ENCODE measurements at regions not wholly inside any gene's neighbourhood (a gene's known extent, or its start where the extent isn't known, plus 50 kb on each side); places are given as distances from the start of the nearest gene placed in this dataset.

GRCh38 chr3:118842147-118842863, 192.3 kb downstream of the IGSF11 start:
- Histone ChIP-seq H3F3A (replicated peaks; ENCODE audit: low read depth) (no peaks in the 10 kb centered on the region), H3K79me2 (replicated peaks; ENCODE audit: insufficient read depth) (no peaks in the 10 kb centered on the region), H3K27me3 (ENCODE audit: insufficient read depth) (no peaks in the 10 kb centered on the region), H3K4me1 (ENCODE audit: insufficient read depth) (no peaks in the 10 kb centered on the region), H3K4me3 (no peak overlapping the region), H3K4me2 (no peak overlapping the region), H4K20me1 (replicated peaks; ENCODE audit: insufficient read depth) (no peaks in the 10 kb centered on the region), H2AFZ (no peak overlapping the region), H3K36me3 (ENCODE audit: insufficient read depth) (peaks cover 3% of the 10 kb centered on the region; the same call in 1 of the 2 replicates), H3K27ac (ENCODE audit: low read depth) (no peak overlapping the region), H3K9me2 (ENCODE audit: insufficient read depth) (peaks cover 3% of the 10 kb centered on the region; the same call in 1 of the 2 replicates)
- H3K27me3 Mint-ChIP-seq (ENCODE audit: insufficient read depth, low read depth, poor library complexity), result peaks cover 5% of the 10 kb centered on the region
- no peak overlapping the region for H3K27ac Mint-ChIP-seq
- H3K4me3 Mint-ChIP-seq, result no peak overlapping the region
- ATAC-seq (no peak), DNase-seq (ENCODE audit: low spot score) (peak; percentile 54)
- TF ChIP-seq EZH2phosphoT487 (IDR thresholded peaks at IDR 0.05; ENCODE audit: unreplicated experiment), result no peak
- no peak for TF ChIP-seq EZH2 (IDR thresholded peaks at IDR 0.05; ENCODE audit: low read depth, unreplicated experiment)
- TF ChIP-seq ZNF462 (CRISPR knock-in tag; IDR thresholded peaks at IDR 0.05), result no peak
- TF ChIP-seq REST (IDR thresholded peaks at IDR 0.05; ENCODE audit: unreplicated experiment), result no peak
- TF ChIP-seq CTCF (conservative IDR thresholded peaks at IDR 0.05; ENCODE audit: low read depth in 2 of 2), result no peak
- TF ChIP-seq POLR2AphosphoS5 (IDR thresholded peaks at IDR 0.05; ENCODE audit: low read depth), result no peak
- TF ChIP-seq ETS1 (IDR thresholded peaks at IDR 0.05), result no peak
- TF ChIP-seq NANOG (IDR thresholded peaks at IDR 0.05; ENCODE audit: borderline replicate concordance), result no peak
- no peak for TF ChIP-seq ZNF331 (CRISPR knock-in tag; IDR thresholded peaks at IDR 0.05; ENCODE audit: low read depth)
- no peak for TF ChIP-seq JUNB (IDR thresholded peaks at IDR 0.05; ENCODE audit: unreplicated experiment)
- H3K4me1 Mint-ChIP-seq, result no peaks in the 10 kb centered on the region
- peaks cover 72% of the 10 kb centered on the region for H3K9me3 Mint-ChIP-seq
- peaks cover 50% of the 10 kb centered on the region for H3K36me3 Mint-ChIP-seq (ENCODE audit: low read depth)

Measured in GM23338 (cell line).